ENCODE measurements at regions not wholly inside any gene's neighbourhood (a gene's known extent, or its start where the extent isn't known, plus 50 kb on each side); places are given as distances from the start of the nearest gene placed in this dataset.

- ChIA-PET CTCF (no interaction called here), POLR2A (no interaction called here)
- 0% methylated on average over 1 of the region's 1 CpG for WGBS (ENCODE audit: insufficient coverage, insufficient replicate concordance, low lambda C conversion rate, missing lambda C conversion rate)
These were observed 336.2 kb upstream of the ESRRG start for GRCh38 chr1:217059401-217059800.

More at GRCh38 chr1:217059401-217059800, 336.2 kb upstream of the ESRRG start:
- Histone ChIP-seq H3K27ac (ENCODE audit: control insufficient read depth, insufficient read depth) (no peak overlapping the region), H3K4me3 (no peak overlapping the region), H3K9me3 (replicated peaks; ENCODE audit: control insufficient read depth, insufficient read depth, low read length) (no peaks in the 10 kb centered on the region), H3K9ac (ENCODE audit: control insufficient read depth, insufficient read depth, low read length) (no peak overlapping the region), H3K4me2 (ENCODE audit: control insufficient read depth, insufficient read depth) (no peak overlapping the region), H2AFZ (ENCODE audit: control insufficient read depth, low read depth, low read length) (no peak overlapping the region), H3K27me3 (replicated peaks in 1 of 2; ENCODE audit: control insufficient read depth in 2 of 2, insufficient read depth in 2 of 2, low read length in 1 of 2) (no peaks in the 10 kb centered on the region), H3K79me2 (ENCODE audit: control insufficient read depth, insufficient read depth, low read length) (no peaks in the 10 kb centered on the region), H3K4me1 (ENCODE audit: control insufficient read depth, insufficient read depth, low read length) (no peaks in the 10 kb centered on the region), H4K20me1 (ENCODE audit: control insufficient read depth, insufficient read depth) (no peaks in the 10 kb centered on the region), H3K36me3 (ENCODE audit: control insufficient read depth in 2 of 2, insufficient read depth in 2 of 2, low read length in 1 of 2) (no peaks in the 10 kb centered on the region)
- FAIRE-seq, result no peak
- intact Hi-C loops (cut with micrococcal nuclease; ENCODE audit: unreplicated experiment) (no loop called here), in situ Hi-C loops (cut with MboI) (no loop called here)
- DNase-seq (ENCODE audit: low read depth, low spot score), result no peak
- RAD21 ChIA-PET (ENCODE audit: unreplicated experiment), result no interaction called here
- TF ChIP-seq RELA (IDR thresholded peaks at IDR 0.05; ENCODE audit: borderline replicate concordance, partially characterized antibody) (no peak), BACH1 (IDR thresholded peaks at IDR 0.05; ENCODE audit: borderline replicate concordance) (no peak), MLLT1 (IDR thresholded peaks at IDR 0.05) (no peak), IRF4 (IDR thresholded peaks at IDR 0.05; ENCODE audit: low read depth, low read length) (no peak), NR2C2 (IDR thresholded peaks at IDR 0.05; ENCODE audit: borderline replicate concordance, control insufficient read depth, insufficient read length, low read depth) (no peak), MYB (IDR thresholded peaks at IDR 0.05; ENCODE audit: borderline replicate concordance, low read depth, low read length) (no peak), DPF2 (IDR thresholded peaks at IDR 0.05) (no peak), POU2F2 (IDR thresholded peaks at IDR 0.05; ENCODE audit: borderline replicate concordance, low read depth, low read length) (no peak), BCL3 (IDR thresholded peaks at IDR 0.05; ENCODE audit: borderline replicate concordance, insufficient read depth, low read depth, low read length, poor library complexity, severe bottlenecking) (no peak), ZNF274 (IDR thresholded peaks at IDR 0.05; ENCODE audit: insufficient read depth, insufficient read length) (no peak), ASH2L (IDR thresholded peaks at IDR 0.05; ENCODE audit: borderline replicate concordance, low read depth) (no peak), USF1 (IDR thresholded peaks at IDR 0.05; ENCODE audit: borderline replicate concordance, extremely low read length, insufficient read depth, low read depth, low read length) (no peak), ZNF622 (IDR thresholded peaks at IDR 0.05) (no peak), ZNF384 (IDR thresholded peaks at IDR 0.05; ENCODE audit: borderline replicate concordance, low read depth, low read length) (no peak)
- no TSS peak for BruUV-seq (replicated peaks)
- ATAC-seq, result no peak
- SMC1A ChIA-PET (ENCODE audit: uncharacterized antibody, unreplicated experiment), result interaction anchor here (0.9 to 1.6 kb wide), 2 partner anchors 10 to 17 kb away, joined by 3 to 4 read pairs; no protein-coding TSS in a partner anchor

Measured in GM12878 (cell line).